ENCODE measurements at regions not wholly inside any gene's neighbourhood (a gene's known extent, or its start where the extent isn't known, plus 50 kb on each side); places are given as distances from the start of the nearest gene placed in this dataset.

DNA sequence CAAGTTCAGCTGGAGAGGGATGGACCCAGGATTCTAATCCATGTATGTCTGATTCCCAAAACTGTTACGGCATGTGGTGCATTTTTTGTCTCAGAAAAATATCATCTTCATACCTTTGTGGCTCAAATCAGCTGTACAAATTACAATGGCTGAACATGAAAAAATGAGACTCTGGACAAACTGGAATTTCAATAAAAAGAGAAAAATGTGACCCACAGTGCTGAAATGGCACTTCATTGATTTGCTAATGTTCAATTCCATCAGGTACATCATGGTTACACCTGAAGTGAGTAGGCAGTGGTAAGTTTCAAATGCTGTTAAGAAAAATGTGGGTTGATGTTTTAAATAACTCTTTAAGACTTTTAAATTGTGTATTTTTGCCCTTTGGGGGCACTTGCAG lies 165.6 kb upstream of the CAND1 start:
- no peak overlapping the region for H3K4me3 ChIP-seq
- no TSS peak for BruUV-seq (replicated peaks)
- no peaks in the 10 kb centered on the region for H3K27me3 ChIP-seq (ENCODE audit: control insufficient read depth in 2 of 2, insufficient read depth in 2 of 2, low read length in 2 of 2)
- no peak overlapping the region for H3K9ac ChIP-seq (ENCODE audit: insufficient read depth in 1 of 2, low read depth in 2 of 2, low read length in 2 of 2)
- WGBS (ENCODE audit: insufficient coverage, low coverage, missing lambda C conversion rate) = 0% methylated on average over 1 of the region's 1 CpG
- DNase-seq (ENCODE audit: extremely low read depth in 1 of 4, low spot score in 3 of 4) = no peak
- H3K9me3 ChIP-seq (replicated peaks; ENCODE audit: control insufficient read depth, insufficient read depth, low read depth, low read length) = no peaks in the 10 kb centered on the region
- no peaks in the 10 kb centered on the region for H3K79me2 ChIP-seq (ENCODE audit: control insufficient read depth, insufficient read depth, low read length)
- in situ Hi-C loops (cut with MboI) (no loop called here), intact Hi-C loops (cut with micrococcal nuclease) (no loop called here)
- ChIA-PET POLR2A (no interaction called here), CTCF (ENCODE audit: low intra/inter-chr PET ratio) (no interaction called here)
- no peak overlapping the region for H3K27ac ChIP-seq (ENCODE audit: extremely low read depth, low read depth, low read length)
- no peak for ATAC-seq
- H3K9me1 ChIP-seq (ENCODE audit: control insufficient read depth, insufficient read depth, low read length) = no peaks in the 10 kb centered on the region
- H3K4me2 ChIP-seq (ENCODE audit: insufficient read depth, low read length) = no peak overlapping the region
- H2AFZ ChIP-seq (ENCODE audit: low read depth, low read length) = no peak overlapping the region
- H4K20me1 ChIP-seq (replicated peaks; ENCODE audit: control insufficient read depth, insufficient read depth, low read length) = no peaks in the 10 kb centered on the region
- H3K36me3 ChIP-seq (ENCODE audit: control insufficient read depth, insufficient read depth, low read length) = no peaks in the 10 kb centered on the region
- no peak for FAIRE-seq
- no peaks in the 10 kb centered on the region for H3K4me1 ChIP-seq (replicated peaks in 1 of 2; ENCODE audit: control insufficient read depth in 2 of 2, insufficient read depth in 2 of 2, low read length in 2 of 2)
- TF ChIP-seq, protein P1, sequence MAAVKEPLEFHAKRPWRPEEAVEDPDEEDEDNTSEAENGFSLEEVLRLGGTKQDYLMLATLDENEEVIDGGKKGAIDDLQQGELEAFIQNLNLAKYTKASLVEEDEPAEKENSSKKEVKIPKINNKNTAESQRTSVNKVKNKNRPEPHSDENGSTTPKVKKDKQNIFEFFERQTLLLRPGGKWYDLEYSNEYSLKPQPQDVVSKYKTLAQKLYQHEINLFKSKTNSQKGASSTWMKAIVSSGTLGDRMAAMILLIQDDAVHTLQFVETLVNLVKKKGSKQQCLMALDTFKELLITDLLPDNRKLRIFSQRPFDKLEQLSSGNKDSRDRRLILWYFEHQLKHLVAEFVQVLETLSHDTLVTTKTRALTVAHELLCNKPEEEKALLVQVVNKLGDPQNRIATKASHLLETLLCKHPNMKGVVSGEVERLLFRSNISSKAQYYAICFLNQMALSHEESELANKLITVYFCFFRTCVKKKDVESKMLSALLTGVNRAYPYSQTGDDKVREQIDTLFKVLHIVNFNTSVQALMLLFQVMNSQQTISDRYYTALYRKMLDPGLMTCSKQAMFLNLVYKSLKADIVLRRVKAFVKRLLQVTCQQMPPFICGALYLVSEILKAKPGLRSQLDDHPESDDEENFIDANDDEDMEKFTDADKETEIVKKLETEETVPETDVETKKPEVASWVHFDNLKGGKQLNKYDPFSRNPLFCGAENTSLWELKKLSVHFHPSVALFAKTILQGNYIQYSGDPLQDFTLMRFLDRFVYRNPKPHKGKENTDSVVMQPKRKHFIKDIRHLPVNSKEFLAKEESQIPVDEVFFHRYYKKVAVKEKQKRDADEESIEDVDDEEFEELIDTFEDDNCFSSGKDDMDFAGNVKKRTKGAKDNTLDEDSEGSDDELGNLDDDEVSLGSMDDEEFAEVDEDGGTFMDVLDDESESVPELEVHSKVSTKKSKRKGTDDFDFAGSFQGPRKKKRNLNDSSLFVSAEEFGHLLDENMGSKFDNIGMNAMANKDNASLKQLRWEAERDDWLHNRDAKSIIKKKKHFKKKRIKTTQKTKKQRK (IDR thresholded peaks at IDR 0.05; ENCODE audit: borderline replicate concordance, low read depth, low read length) = no peak
- TF ChIP-seq ZNF12 (CRISPR knock-in tag; IDR thresholded peaks at IDR 0.05) = no peak
- TF ChIP-seq, protein P2, sequence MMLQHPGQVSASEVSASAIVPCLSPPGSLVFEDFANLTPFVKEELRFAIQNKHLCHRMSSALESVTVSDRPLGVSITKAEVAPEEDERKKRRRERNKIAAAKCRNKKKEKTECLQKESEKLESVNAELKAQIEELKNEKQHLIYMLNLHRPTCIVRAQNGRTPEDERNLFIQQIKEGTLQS (IDR thresholded peaks at IDR 0.05) = no peak
- TF ChIP-seq, protein P2 (CRISPR knock-in tag; conservative IDR thresholded peaks at IDR 0.05) = no peak
- TF ChIP-seq PHF21A (IDR thresholded peaks at IDR 0.05; ENCODE audit: borderline replicate concordance, low read depth) = no peak
- TF ChIP-seq, protein P3, sequence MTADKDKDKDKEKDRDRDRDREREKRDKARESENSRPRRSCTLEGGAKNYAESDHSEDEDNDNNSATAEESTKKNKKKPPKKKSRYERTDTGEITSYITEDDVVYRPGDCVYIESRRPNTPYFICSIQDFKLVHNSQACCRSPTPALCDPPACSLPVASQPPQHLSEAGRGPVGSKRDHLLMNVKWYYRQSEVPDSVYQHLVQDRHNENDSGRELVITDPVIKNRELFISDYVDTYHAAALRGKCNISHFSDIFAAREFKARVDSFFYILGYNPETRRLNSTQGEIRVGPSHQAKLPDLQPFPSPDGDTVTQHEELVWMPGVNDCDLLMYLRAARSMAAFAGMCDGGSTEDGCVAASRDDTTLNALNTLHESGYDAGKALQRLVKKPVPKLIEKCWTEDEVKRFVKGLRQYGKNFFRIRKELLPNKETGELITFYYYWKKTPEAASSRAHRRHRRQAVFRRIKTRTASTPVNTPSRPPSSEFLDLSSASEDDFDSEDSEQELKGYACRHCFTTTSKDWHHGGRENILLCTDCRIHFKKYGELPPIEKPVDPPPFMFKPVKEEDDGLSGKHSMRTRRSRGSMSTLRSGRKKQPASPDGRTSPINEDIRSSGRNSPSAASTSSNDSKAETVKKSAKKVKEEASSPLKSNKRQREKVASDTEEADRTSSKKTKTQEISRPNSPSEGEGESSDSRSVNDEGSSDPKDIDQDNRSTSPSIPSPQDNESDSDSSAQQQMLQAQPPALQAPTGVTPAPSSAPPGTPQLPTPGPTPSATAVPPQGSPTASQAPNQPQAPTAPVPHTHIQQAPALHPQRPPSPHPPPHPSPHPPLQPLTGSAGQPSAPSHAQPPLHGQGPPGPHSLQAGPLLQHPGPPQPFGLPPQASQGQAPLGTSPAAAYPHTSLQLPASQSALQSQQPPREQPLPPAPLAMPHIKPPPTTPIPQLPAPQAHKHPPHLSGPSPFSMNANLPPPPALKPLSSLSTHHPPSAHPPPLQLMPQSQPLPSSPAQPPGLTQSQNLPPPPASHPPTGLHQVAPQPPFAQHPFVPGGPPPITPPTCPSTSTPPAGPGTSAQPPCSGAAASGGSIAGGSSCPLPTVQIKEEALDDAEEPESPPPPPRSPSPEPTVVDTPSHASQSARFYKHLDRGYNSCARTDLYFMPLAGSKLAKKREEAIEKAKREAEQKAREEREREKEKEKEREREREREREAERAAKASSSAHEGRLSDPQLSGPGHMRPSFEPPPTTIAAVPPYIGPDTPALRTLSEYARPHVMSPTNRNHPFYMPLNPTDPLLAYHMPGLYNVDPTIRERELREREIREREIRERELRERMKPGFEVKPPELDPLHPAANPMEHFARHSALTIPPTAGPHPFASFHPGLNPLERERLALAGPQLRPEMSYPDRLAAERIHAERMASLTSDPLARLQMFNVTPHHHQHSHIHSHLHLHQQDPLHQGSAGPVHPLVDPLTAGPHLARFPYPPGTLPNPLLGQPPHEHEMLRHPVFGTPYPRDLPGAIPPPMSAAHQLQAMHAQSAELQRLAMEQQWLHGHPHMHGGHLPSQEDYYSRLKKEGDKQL (CRISPR knock-in tag; IDR thresholded peaks at IDR 0.05; ENCODE audit: borderline replicate concordance) = no peak
- TF ChIP-seq TOE1 (IDR thresholded peaks at IDR 0.05; ENCODE audit: borderline replicate concordance) = no peak
- TF ChIP-seq TOE1 (CRISPR knock-in tag; IDR thresholded peaks at IDR 0.05; ENCODE audit: borderline replicate concordance, low read depth) = no peak
- TF ChIP-seq ZNF668 (CRISPR knock-in tag; IDR thresholded peaks at IDR 0.05) = no peak
- TF ChIP-seq PHF8 (IDR thresholded peaks at IDR 0.05; ENCODE audit: borderline replicate concordance, low read length) = no peak
- TF ChIP-seq EGR1 (conservative IDR thresholded peaks at IDR 0.05) = no peak
- TF ChIP-seq, protein P4, sequence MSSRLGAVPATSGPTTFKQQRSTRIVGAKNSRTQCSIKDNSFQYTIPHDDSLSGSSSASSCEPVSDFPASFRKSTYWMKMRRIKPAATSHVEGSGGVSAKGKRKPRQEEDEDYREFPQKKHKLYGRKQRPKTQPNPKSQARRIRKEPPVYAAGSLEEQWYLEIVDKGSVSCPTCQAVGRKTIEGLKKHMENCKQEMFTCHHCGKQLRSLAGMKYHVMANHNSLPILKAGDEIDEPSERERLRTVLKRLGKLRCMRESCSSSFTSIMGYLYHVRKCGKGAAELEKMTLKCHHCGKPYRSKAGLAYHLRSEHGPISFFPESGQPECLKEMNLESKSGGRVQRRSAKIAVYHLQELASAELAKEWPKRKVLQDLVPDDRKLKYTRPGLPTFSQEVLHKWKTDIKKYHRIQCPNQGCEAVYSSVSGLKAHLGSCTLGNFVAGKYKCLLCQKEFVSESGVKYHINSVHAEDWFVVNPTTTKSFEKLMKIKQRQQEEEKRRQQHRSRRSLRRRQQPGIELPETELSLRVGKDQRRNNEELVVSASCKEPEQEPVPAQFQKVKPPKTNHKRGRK (tag; IDR thresholded peaks at IDR 0.05) = no peak

Measured in K562 (cell line).